ENCODE measurements at regions not wholly inside any gene's neighbourhood (a gene's known extent, or its start where the extent isn't known, plus 50 kb on each side); places are given as distances from the start of the nearest gene placed in this dataset.

DNA sequence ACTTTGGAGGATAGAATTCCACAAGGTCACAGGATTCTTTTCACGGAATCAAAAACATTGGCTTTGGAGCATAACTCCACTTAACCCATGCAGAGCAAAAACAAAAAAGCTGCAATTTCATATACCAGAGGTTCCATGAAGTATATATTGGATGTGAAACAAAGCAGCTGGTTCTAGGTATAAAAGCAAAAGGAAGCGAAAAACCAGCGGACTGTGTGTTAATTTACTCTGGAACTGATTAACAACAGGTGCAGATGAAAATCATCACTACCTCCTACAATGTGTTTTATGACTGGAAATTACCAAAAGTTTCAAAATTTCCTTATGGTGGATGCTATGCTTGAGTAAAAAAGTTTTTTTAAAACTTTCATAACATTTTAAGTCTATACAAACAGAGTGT, 54.4 kb upstream of the LINC00305 start:
- Histone ChIP-seq H3K4me1 (ENCODE audit: control insufficient read depth in 1 of 2, insufficient read depth in 2 of 2, low read length in 2 of 2) (peaks cover 0 to 3% of the 10 kb centered on the region in 2 donors), H3K9me3 (ENCODE audit: control insufficient read depth in 1 of 2, low read length in 2 of 2) (no peaks in the 10 kb centered on the region), H3K36me3 (ENCODE audit: control insufficient read depth in 1 of 2, insufficient read depth in 2 of 2, low read length in 2 of 2) (no peaks in the 10 kb centered on the region), H3K27ac (ENCODE audit: low read length) (no peak overlapping the region), H3K27me3 (ENCODE audit: low read depth, low read length) (no peaks in the 10 kb centered on the region), H3K4me3 (ENCODE audit: low read depth in 1 of 2, low read length in 2 of 2) (no peak overlapping the region)

DNA sequence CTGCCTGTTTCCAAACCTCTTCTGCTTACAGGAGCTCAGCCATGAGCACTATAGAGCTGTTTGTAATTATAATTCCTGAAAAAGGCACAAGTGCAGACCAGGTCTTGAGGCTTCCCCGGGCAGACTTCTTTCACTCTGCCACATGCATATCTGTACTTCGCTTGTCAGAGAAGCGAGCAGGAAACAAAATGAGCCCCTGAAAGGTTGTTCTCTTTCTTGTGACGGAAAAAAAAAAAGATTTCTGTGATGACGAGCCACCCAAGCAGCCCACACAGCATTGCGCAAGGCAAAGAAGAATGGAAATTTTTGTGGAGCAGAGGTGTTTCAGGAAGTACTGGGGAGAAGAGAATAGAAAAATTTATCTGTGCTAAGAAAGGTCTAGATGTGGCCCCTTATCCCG, 54.0 kb upstream of the LINC00305 start:
- Histone ChIP-seq H3K36me3 (ENCODE audit: control insufficient read depth in 1 of 2, insufficient read depth in 2 of 2, low read length in 2 of 2) (no peaks in the 10 kb centered on the region), H3K4me1 (ENCODE audit: control insufficient read depth in 1 of 2, insufficient read depth in 2 of 2, low read length in 2 of 2) (peaks cover 0 to 3% of the 10 kb centered on the region in 2 donors), H3K4me3 (ENCODE audit: low read depth in 1 of 2, low read length in 2 of 2) (no peak overlapping the region), H3K27me3 (ENCODE audit: low read depth, low read length) (no peaks in the 10 kb centered on the region), H3K27ac (ENCODE audit: low read length) (no peak overlapping the region), H3K9me3 (ENCODE audit: control insufficient read depth in 1 of 2, low read length in 2 of 2) (no peaks in the 10 kb centered on the region)

DNA sequence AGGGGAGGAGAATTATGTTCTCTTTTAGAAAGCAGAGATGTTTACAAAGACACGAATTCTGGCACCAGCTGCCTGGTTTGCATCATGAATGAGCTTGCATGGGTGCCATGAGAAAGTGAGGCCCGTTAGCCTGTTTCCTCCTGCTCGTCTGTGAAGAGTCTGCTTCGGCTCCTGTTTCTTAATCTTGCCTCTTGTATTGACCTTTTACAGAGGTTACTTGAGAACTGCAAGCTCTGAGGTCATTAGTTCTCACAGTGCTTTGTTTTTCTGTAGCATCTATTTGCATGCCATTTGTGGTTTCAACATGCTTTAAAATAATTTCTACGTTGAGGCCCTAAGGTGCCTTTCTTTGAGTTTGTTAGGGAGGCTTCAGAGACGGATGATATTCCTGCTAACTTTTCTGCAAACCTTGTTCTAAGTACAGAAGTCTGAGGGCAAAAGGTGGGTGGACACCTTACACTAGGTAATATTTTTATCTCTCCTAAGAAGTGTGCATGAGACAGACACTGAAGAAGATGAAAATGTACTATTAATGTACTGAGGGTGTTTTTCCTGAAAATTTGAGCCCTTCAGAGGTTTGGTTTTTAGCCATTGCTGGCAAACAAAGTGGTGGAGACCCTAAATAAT, 53.4 kb upstream of the LINC00305 start:
- H3K27ac ChIP-seq (ENCODE audit: low read length): no peak overlapping the region
- peaks cover 0 to 3% of the 10 kb centered on the region in 2 donors for H3K4me1 ChIP-seq (ENCODE audit: control insufficient read depth in 1 of 2, insufficient read depth in 2 of 2, low read length in 2 of 2)
- no peak overlapping the region for H3K4me3 ChIP-seq (ENCODE audit: low read depth in 1 of 2, low read length in 2 of 2)
- no peaks in the 10 kb centered on the region for H3K27me3 ChIP-seq (ENCODE audit: low read depth, low read length)
- H3K9me3 ChIP-seq (ENCODE audit: control insufficient read depth in 1 of 2, low read length in 2 of 2): no peaks in the 10 kb centered on the region
- H3K36me3 ChIP-seq (ENCODE audit: control insufficient read depth in 1 of 2, insufficient read depth in 2 of 2, low read length in 2 of 2): no peaks in the 10 kb centered on the region

DNA sequence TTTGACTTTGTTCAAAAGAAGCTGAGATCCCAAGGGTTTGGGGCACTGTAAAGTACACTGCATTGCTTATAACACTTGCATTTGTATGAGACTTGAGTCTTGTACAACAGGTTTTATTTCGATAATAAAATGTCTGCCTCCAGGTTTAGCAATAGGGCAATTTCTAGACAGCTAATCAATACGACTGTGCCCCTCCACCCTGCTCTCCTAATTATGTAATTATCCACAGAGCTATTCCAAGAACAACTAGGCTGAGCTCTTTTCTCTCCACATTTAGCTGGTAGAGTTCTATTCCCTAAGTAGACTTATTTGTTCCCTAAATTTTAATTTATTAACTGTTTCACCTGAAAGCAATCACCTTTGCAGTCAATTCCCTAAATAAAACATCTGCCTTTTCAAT, 52.9 kb upstream of the LINC00305 start:
- H3K9me3 ChIP-seq (ENCODE audit: control insufficient read depth in 1 of 2, low read length in 2 of 2): no peaks in the 10 kb centered on the region
- H3K4me1 ChIP-seq (ENCODE audit: control insufficient read depth in 1 of 2, insufficient read depth in 2 of 2, low read length in 2 of 2): peaks cover 0 to 3% of the 10 kb centered on the region in 2 donors
- H3K27ac ChIP-seq (ENCODE audit: low read length): no peak overlapping the region
- no peak overlapping the region for H3K4me3 ChIP-seq (ENCODE audit: low read depth in 1 of 2, low read length in 2 of 2)
- H3K36me3 ChIP-seq (ENCODE audit: control insufficient read depth in 1 of 2, insufficient read depth in 2 of 2, low read length in 2 of 2): no peaks in the 10 kb centered on the region
- H3K27me3 ChIP-seq (ENCODE audit: low read depth, low read length): no peaks in the 10 kb centered on the region

DNA sequence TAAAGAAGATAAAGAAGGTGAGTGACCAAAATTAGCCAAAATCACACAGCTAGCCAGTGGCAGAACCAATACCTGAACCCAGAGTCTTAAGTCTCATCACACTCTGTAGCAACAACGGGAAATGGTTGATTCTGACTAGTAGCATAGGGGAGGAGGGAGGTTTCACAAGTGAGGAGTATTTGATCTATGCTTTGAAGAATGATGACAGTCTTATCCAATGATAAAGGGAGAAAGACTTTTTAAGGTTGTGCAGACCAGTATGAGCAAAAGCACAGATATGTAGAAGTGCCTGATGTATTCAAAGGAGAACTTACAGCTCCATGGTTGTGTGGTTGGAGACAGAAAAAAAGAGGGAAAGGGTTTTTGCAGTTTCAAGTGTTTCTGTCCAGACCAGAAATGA, 50.7 kb upstream of the LINC00305 start:
- H3K4me3 ChIP-seq (ENCODE audit: low read depth in 1 of 2, low read length in 2 of 2): no peak overlapping the region
- H3K4me1 ChIP-seq (ENCODE audit: control insufficient read depth in 1 of 2, insufficient read depth in 2 of 2, low read length in 2 of 2): peaks cover 0 to 3% of the 10 kb centered on the region in 2 donors
- H3K36me3 ChIP-seq (ENCODE audit: control insufficient read depth in 1 of 2, insufficient read depth in 2 of 2, low read length in 2 of 2): no peaks in the 10 kb centered on the region
- no peaks in the 10 kb centered on the region for H3K27me3 ChIP-seq (ENCODE audit: low read depth, low read length)
- no peaks in the 10 kb centered on the region for H3K9me3 ChIP-seq (ENCODE audit: control insufficient read depth in 1 of 2, low read length in 2 of 2)
- no peak overlapping the region for H3K27ac ChIP-seq (ENCODE audit: low read length)

All from muscle layer of duodenum (tissue), 2 donors.